ENCODE measurements at regions not wholly inside any gene's neighbourhood (a gene's known extent, or its start where the extent isn't known, plus 50 kb on each side); places are given as distances from the start of the nearest gene placed in this dataset.

DNA sequence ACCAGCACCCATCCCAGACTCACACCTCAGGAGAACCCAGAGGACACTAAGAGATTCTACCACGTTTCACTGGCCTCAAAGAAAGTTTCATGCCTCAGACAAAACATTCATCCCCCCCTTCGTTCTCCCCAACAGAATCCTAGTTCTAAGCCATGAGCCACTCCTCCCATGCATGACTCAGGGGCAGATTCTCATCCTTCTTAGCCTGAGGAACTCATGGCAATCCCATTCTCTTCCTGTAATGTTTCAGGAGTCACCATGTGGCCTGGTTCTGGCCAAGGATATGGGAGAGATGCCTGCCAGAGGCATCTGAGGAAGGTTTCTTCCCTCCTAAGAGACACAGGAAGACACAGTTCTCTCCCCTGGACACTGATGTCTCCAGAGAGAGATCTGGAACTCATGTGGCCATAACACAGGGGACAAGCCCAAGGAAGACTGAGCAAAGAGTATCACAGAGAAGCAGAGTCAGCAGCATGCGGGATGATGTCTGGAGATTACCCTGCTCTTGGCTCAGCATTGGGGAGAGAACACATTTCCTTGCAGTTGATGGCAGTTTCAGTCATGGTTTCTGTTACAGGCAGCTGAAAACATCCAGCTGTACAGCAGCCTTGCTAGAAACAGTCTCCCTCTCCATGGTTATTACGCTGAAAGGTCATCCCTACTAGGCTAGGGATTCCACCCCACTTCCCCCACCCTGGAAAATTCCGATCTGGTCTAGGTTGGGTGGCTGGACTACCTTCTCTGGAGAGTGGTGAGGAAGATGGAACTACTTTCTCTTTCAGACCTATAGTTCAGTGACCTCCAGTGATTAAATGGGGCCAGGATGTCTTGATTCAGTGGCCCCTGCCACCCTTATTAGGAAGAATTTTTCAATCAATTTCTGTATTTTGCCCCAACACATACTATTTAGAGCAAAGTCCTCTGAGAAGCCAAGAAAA, 115.4 kb downstream of the ZNF608 start:
- Mint-ChIP-seq H3K27me3 (no peaks in the 10 kb centered on the region), H3K9me3 (no peaks in the 10 kb centered on the region), H3K4me3 (no peak overlapping the region), H3K36me3 (peaks cover 2% of the 10 kb centered on the region), H3K27ac (no peak overlapping the region), H3K4me1 (no peaks in the 10 kb centered on the region)
- DNase-seq (ENCODE audit: low spot score in 2 of 2): no peak
- ATAC-seq (ENCODE audit: low read depth): no peak

DNA sequence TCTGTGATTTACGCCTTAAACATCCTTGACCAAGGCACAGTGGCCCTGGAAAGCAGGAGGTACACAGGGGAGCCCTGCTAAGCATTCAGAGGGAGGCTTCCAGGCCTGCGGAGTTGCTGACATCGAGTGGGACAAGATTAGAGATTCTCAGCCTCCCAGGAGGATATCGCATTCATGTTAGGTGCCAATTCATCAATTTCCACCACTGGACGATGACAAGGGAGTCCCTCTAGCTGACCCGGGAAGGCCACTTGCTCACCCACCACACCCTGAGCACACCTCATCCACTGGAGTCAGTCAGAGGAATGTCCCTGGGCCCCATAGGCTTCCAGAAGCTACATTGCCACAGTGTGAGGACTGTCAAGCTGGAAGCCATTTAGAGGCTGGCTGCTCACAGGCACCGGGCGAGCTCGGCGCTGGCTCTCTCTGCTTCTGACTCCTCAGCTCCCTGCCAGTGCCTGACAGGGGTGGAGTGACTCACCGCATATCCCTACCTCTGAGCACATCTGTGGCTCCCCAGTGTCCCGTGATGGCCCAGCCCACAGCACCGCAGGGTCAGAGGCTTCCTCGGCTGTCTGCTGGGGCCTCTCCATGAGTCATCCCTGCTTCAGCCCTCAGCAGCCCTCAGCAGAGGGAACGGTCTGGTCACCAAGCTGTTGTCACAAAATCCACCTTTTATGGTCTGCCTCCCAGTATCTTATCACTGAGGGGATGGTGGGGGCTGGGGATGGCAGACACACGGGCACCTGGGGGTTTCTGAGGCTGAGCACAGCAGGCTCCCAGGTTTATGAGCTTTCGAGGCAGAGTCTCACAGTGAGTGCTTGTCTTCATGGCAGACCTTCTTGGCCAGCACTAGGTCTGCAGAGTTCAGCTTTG, 117.5 kb downstream of the ZNF608 start:
- H3K27me3 Mint-ChIP-seq: no peaks in the 10 kb centered on the region
- H3K9me3 Mint-ChIP-seq: no peaks in the 10 kb centered on the region
- ATAC-seq (ENCODE audit: low read depth) (no peak), DNase-seq (ENCODE audit: low spot score in 2 of 2) (no peak)
- no peaks in the 10 kb centered on the region for H3K4me1 Mint-ChIP-seq
- H3K36me3 Mint-ChIP-seq: peaks cover 2% of the 10 kb centered on the region
- no peak overlapping the region for H3K4me3 Mint-ChIP-seq
- H3K27ac Mint-ChIP-seq: no peak overlapping the region

DNA sequence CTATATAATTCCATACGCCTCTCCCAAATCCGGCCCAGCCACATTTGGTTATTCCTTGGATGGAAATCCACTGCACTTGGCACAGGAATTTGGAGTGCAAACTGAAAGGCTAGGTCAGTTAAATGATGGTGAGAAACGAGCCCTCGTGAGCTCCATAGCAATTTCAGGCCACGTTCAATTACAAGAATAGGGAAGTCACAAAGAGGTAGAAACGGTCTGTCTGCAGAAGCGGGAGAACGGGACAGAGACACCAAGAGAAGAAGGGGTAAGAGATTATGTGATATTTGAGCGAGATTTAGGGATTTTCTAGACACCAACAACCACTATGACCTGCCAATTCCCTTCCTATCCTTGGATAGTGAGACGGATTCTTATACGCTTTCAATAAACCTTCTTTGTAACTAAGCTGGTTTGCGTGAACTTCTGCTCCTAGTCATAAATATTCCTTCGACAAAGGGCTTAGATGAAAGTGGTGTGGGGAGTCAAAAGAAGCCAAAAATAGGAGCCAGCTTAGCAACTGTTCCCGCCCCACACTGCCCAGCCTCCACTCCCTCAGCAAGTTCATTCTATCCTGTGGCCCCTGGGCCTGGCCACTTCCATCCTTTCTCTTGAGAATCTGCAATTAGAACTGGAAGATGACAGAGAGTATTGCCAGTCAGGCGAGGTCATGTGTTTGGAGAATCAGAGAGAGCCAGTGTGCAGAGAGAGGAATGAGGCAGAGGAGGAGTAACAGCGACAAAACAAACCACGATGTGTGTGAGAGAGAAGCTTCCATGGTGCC, 118.4 kb downstream of the ZNF608 start:
- Mint-ChIP-seq H3K9me3 (no peaks in the 10 kb centered on the region), H3K27ac (no peak overlapping the region), H3K4me1 (no peaks in the 10 kb centered on the region), H3K4me3 (no peak overlapping the region), H3K36me3 (peaks cover 2% of the 10 kb centered on the region), H3K27me3 (no peaks in the 10 kb centered on the region)
- ATAC-seq (ENCODE audit: low read depth) (no peak), DNase-seq (ENCODE audit: low spot score in 2 of 2) (no peak)

DNA sequence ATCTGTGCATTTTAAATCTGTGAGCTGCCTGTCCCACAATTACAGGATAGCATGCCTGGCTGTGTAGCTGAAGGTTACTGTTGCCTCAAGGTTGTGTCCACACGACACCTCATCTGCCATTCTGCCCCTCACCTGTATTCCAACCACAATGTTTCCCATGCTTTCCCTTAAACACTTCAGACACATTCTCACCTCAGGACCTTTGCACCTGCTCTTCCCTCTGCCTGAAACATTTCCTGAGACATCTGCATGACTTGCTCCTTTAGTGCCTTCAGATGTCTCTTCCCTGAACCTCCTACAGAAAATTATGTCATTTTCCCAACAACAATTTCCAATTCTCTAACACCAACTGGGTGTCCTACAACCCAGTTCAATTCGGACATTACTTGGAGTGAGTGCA, 120.4 kb downstream of the ZNF608 start:
- Mint-ChIP-seq H3K36me3 (no peaks in the 10 kb centered on the region), H3K27ac (no peak overlapping the region), H3K4me3 (no peak overlapping the region), H3K9me3 (no peaks in the 10 kb centered on the region), H3K4me1 (no peaks in the 10 kb centered on the region), H3K27me3 (no peaks in the 10 kb centered on the region)
- no peak for DNase-seq (ENCODE audit: low spot score in 2 of 2)
- no peak for ATAC-seq (ENCODE audit: low read depth)

DNA sequence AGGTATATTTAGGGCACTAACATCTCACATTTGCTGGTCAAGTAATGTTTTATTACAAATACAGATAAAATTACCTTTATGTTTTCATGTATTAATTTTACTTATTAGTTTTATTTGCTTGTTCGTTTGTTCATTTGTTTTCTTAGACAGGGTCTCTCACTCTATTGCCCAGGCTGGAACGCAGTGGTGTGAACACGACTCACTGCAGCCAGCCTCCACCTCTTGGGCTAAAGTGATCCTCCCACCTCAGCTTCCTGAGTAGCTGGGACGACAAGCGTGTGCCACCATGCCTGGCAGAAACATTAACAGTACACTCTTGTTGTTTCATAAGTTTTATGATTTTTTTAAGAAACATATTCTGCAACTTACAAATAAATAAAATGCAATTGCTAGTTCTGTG, 123.2 kb downstream of the ZNF608 start:
- Mint-ChIP-seq H3K4me1 (no peaks in the 10 kb centered on the region), H3K27ac (no peak overlapping the region), H3K4me3 (no peak overlapping the region), H3K27me3 (no peaks in the 10 kb centered on the region), H3K36me3 (no peaks in the 10 kb centered on the region), H3K9me3 (no peaks in the 10 kb centered on the region)
- ATAC-seq (ENCODE audit: low read depth) (no peak), DNase-seq (ENCODE audit: low spot score in 2 of 2) (no peak)

DNA sequence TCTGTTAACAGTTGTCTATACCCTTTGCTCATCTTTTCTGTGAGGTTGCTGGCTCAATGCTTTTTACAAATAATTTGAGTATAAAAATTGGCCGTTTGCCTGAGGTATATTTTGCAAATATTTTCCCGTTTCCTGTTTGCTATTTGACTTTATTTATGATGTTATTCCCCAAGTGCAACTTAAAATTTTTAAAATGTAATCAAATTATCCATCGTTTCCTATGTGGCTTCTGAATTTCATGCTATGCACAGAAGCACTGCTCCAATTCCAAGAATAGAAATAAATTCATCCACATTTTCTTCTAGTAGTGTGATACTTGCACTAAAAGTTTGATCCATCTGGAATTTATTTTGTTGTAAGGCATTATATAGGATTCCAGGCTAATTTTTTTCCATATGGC, 123.6 kb downstream of the ZNF608 start:
- Mint-ChIP-seq H3K27ac (no peak overlapping the region), H3K36me3 (no peaks in the 10 kb centered on the region), H3K4me3 (no peak overlapping the region), H3K27me3 (no peaks in the 10 kb centered on the region), H3K4me1 (no peaks in the 10 kb centered on the region), H3K9me3 (no peaks in the 10 kb centered on the region)
- ATAC-seq (ENCODE audit: low read depth) (no peak), DNase-seq (ENCODE audit: low spot score in 2 of 2) (no peak)

DNA sequence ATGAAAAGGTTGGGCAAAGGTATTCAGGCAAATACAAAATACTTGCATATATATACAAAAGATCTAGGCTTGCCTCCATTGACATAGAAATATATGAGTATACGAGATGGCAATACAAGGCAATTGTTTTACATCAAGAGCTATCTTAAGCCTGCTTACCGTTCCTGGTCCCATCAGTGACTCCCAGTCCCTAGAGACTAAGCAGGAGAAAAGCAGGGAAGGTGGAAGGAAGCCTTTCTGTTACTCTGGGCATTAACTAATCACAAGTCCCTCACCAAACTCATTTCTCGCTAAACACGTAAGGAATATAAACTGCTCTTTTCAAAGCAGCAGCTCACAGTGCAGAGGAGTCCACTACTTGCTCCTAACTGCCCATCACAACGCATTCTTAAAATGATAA, 125.2 kb downstream of the ZNF608 start:
- no peak for DNase-seq (ENCODE audit: low spot score in 2 of 2)
- Mint-ChIP-seq H3K27me3 (no peaks in the 10 kb centered on the region), H3K4me1 (no peaks in the 10 kb centered on the region), H3K4me3 (no peak overlapping the region), H3K9me3 (no peaks in the 10 kb centered on the region), H3K36me3 (no peaks in the 10 kb centered on the region), H3K27ac (no peak overlapping the region)
- no peak for ATAC-seq (ENCODE audit: low read depth)

DNA sequence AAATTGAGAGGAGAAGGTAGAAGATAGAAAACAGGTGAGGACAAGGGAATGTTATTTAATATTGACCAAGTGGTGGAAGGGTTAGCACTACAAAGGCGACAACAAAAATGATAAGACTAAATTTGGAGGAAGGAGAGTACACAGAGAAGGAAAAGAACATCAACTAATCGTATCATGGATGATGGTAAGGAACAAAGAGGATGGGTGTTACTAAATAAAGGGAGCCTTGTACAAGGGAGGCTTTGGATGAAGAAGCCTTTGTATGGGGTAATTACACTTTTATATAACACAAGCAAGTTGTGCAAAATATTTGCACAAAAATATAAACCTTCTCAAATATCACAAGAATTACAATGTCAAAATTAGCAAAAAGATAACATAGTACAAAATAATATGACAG, 125.7 kb downstream of the ZNF608 start:
- H3K4me1 Mint-ChIP-seq: peaks cover 3% of the 10 kb centered on the region
- H3K4me3 Mint-ChIP-seq: no peak overlapping the region
- H3K36me3 Mint-ChIP-seq: no peaks in the 10 kb centered on the region
- no peak for DNase-seq (ENCODE audit: low spot score in 2 of 2)
- H3K27me3 Mint-ChIP-seq: no peaks in the 10 kb centered on the region
- no peak for ATAC-seq (ENCODE audit: low read depth)
- H3K9me3 Mint-ChIP-seq: no peaks in the 10 kb centered on the region
- no peak overlapping the region for H3K27ac Mint-ChIP-seq

DNA sequence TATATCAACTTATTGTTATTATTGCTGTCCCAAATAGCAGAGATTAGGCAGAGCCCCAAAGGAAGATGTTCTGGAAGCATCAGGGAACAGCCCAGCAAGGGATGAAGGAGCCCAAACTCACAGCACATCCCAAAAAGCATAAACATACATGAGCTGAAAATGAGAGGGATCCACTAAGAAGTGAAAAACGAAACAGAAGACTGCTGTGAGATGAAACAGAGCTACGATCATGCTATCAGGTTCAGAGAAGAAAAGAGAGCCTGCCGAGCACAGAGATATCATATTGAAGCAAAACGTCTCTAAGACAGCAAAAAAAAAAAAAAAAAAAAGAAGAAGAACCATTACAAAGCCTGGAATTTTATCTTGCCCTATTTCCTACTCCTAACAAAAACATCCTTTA, 127.3 kb downstream of the ZNF608 start:
- no peaks in the 10 kb centered on the region for H3K27me3 Mint-ChIP-seq
- no peak for DNase-seq (ENCODE audit: low spot score in 2 of 2)
- H3K4me1 Mint-ChIP-seq: peaks cover 3% of the 10 kb centered on the region
- H3K27ac Mint-ChIP-seq: no peak overlapping the region
- no peak for ATAC-seq (ENCODE audit: low read depth)
- H3K4me3 Mint-ChIP-seq: no peak overlapping the region
- H3K9me3 Mint-ChIP-seq: no peaks in the 10 kb centered on the region
- H3K36me3 Mint-ChIP-seq: no peaks in the 10 kb centered on the region

DNA sequence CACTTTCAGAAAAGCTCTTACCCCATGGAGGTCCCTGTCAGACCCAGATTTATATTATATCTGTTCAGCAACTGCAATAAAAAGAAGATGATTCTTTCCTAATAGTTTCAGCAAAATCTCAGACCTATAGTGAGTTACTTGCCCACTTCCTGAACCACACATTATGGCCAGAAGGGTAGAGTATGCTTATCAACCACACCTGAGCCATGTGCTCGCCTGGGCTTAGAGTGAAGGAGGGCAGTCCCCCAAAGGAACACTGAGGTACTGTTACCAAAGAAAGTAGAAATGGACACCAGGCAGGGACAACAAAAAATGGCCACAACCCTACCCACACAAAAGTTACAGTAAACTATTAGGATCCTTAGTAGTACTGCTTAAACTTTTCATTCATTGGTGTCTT, 128.7 kb downstream of the ZNF608 start:
- Mint-ChIP-seq H3K36me3 (no peaks in the 10 kb centered on the region), H3K9me3 (no peaks in the 10 kb centered on the region), H3K4me1 (peaks cover 3% of the 10 kb centered on the region), H3K27ac (no peak overlapping the region), H3K27me3 (no peaks in the 10 kb centered on the region), H3K4me3 (no peak overlapping the region)
- ATAC-seq (ENCODE audit: low read depth): no peak
- DNase-seq (ENCODE audit: low spot score in 2 of 2): no peak

DNA sequence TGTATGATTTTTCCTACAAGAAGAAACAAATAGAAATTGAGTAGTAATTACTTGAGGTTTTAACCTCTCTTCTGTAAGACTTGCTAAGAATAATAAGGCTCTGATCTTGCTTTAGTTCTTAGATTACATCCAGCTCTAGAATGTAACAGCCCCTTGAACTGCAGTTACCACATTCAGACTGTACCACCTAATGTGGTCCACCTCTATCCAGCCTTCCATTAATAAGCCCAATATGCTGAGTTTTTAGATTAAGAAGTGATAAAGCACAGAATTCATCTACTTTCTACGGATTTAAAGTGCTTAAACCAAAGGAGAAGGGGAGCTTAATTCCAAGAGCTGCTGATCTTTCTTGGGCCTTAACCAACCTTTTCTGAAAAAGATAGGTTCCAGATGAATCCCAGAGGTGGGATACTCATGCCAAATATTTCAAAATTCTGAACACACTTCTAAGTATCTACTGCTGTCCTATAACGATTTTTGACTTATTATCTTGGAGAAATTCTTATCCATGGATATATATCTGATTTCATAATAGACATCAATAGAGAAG, 131.5 kb downstream of the ZNF608 start:
- Mint-ChIP-seq H3K27ac (no peak overlapping the region), H3K9me3 (no peaks in the 10 kb centered on the region), H3K4me3 (no peak overlapping the region), H3K27me3 (no peaks in the 10 kb centered on the region), H3K36me3 (no peaks in the 10 kb centered on the region), H3K4me1 (peaks cover 7% of the 10 kb centered on the region)
- DNase-seq (ENCODE audit: low spot score in 2 of 2) (no peak), ATAC-seq (ENCODE audit: low read depth) (no peak)

DNA sequence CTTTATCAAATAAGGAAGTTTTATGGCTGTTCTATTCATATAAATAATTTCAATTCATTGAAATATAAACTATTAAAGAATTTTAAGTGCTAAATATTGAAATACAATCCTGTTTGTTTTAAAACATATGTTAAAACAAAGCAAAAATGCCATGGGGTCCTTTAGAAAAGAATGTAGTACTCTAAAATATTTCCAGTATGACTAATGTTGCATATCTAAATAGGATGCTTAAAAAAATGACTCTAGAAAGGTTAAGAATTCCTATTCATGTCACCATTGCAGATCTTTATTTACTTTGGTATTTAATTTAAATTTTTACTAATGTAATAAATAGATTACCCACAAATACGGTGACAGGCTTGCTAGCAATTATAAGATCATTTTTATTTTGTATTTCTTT, 132.3 kb downstream of the ZNF608 start:
- DNase-seq (ENCODE audit: low spot score in 2 of 2) (no peak), ATAC-seq (ENCODE audit: low read depth) (no peak)
- Mint-ChIP-seq H3K4me3 (no peak overlapping the region), H3K36me3 (no peaks in the 10 kb centered on the region), H3K27me3 (no peaks in the 10 kb centered on the region), H3K27ac (no peak overlapping the region), H3K4me1 (peaks cover 7% of the 10 kb centered on the region), H3K9me3 (no peaks in the 10 kb centered on the region)

DNA sequence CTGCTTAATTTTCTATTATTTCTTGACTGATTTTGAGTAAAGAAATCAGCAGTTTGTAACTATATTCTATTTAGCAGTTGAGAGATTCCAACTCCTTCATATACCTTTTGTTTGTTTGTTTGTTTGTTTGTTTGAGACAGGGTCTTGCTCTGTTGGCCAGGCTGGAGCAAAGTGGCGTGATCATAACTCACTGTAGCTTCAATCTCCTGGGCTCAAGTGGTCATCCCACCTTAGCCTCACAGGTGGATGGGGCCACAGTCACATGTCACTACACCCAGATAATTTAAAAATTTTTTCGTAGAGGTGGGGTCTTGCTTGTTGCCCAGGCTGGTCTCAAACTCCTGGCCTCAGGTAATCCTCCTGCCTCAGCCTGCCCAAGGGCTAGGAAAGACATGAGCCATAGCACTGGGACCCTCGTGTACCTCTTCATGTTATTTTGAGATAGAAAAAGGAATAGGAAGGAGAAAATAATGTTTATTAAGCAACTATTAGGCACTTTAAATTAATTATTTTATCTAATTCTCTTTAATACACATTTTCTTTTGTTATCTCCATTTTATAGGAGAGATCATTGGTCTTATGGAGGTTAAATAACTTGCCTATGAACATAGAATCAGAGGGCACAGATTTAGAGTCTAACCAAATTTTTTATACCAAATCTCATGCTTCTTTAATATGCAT, 133.0 kb downstream of the ZNF608 start:
- Mint-ChIP-seq H3K27me3 (no peaks in the 10 kb centered on the region), H3K4me1 (peaks cover 7% of the 10 kb centered on the region), H3K27ac (no peak overlapping the region), H3K4me3 (no peak overlapping the region), H3K9me3 (peaks cover 1% of the 10 kb centered on the region), H3K36me3 (peaks cover 1% of the 10 kb centered on the region)
- ATAC-seq (ENCODE audit: low read depth) (no peak), DNase-seq (ENCODE audit: low spot score in 2 of 2) (no peak)
